ENCODE measurements at regions not wholly inside any gene's neighbourhood (a gene's known extent, or its start where the extent isn't known, plus 50 kb on each side); places are given as distances from the start of the nearest gene placed in this dataset.

GRCh38 chr7:113550966-113551365 is 367.8 kb downstream of the PPP1R3A start:
- no peak for TF ChIP-seq POLR2A (IDR thresholded peaks at IDR 0.05)
- TF ChIP-seq CTCF (IDR thresholded peaks at IDR 0.05) = no peak
